ENCODE measurements at regions not wholly inside any gene's neighbourhood (a gene's known extent, or its start where the extent isn't known, plus 50 kb on each side); places are given as distances from the start of the nearest gene placed in this dataset.

- no peak overlapping the region for H3K4me3 ChIP-seq (ENCODE audit: low read depth, low read length)
- TF ChIP-seq CTCF (IDR thresholded peaks at IDR 0.05; ENCODE audit: low read depth, low read length) (no peak), MYC (IDR thresholded peaks at IDR 0.05; ENCODE audit: low read depth, low read length) (no peak), POLR2A (IDR thresholded peaks at IDR 0.05; ENCODE audit: extremely low read depth, insufficient read length) (no peak), MAX (IDR thresholded peaks at IDR 0.05; ENCODE audit: low read depth, low read length) (no peak)
- DNase-seq (ENCODE audit: low read depth), result peak; percentile 61
Measured at GRCh38 chr10:62710182-62710581, 94.3 kb upstream of the ADO start.

- DNase-seq (ENCODE audit: low read depth), result no peak
- TF ChIP-seq MYC (IDR thresholded peaks at IDR 0.05; ENCODE audit: low read depth, low read length) (no peak), CTCF (IDR thresholded peaks at IDR 0.05; ENCODE audit: low read depth, low read length) (no peak), MAX (IDR thresholded peaks at IDR 0.05; ENCODE audit: low read depth, low read length) (no peak), POLR2A (IDR thresholded peaks at IDR 0.05; ENCODE audit: extremely low read depth, insufficient read length) (no peak)
- no peak overlapping the region for H3K4me3 ChIP-seq (ENCODE audit: low read depth, low read length)
Measured at GRCh38 chr10:62715383-62715782, 89.1 kb upstream of the ADO start.

GRCh38 chr10:62718585-62718984 lies 85.9 kb upstream of the ADO start:
- no peak overlapping the region for H3K4me3 ChIP-seq (ENCODE audit: low read depth, low read length)
- TF ChIP-seq MAX (IDR thresholded peaks at IDR 0.05; ENCODE audit: low read depth, low read length), result no peak
- TF ChIP-seq MYC (IDR thresholded peaks at IDR 0.05; ENCODE audit: low read depth, low read length), result no peak
- no peak for TF ChIP-seq CTCF (IDR thresholded peaks at IDR 0.05; ENCODE audit: low read depth, low read length)
- no peak for TF ChIP-seq POLR2A (IDR thresholded peaks at IDR 0.05; ENCODE audit: extremely low read depth, insufficient read length)
- DNase-seq (ENCODE audit: low read depth), result no peak

- no peak overlapping the region for H3K4me3 ChIP-seq (ENCODE audit: low read depth, low read length)
- TF ChIP-seq CTCF (IDR thresholded peaks at IDR 0.05; ENCODE audit: low read depth, low read length), result no peak
- no peak for TF ChIP-seq MAX (IDR thresholded peaks at IDR 0.05; ENCODE audit: low read depth, low read length)
- no peak for TF ChIP-seq POLR2A (IDR thresholded peaks at IDR 0.05; ENCODE audit: extremely low read depth, insufficient read length)
- no peak for TF ChIP-seq MYC (IDR thresholded peaks at IDR 0.05; ENCODE audit: low read depth, low read length)
- peak; percentile 12 for DNase-seq (ENCODE audit: low read depth)
Measured at GRCh38 chr10:62719061-62719460, 85.5 kb upstream of the ADO start.

GRCh38 chr10:62721687-62722086 lies 82.8 kb upstream of the ADO start:
- TF ChIP-seq MAX (IDR thresholded peaks at IDR 0.05; ENCODE audit: low read depth, low read length) (no peak), MYC (IDR thresholded peaks at IDR 0.05; ENCODE audit: low read depth, low read length) (no peak), CTCF (IDR thresholded peaks at IDR 0.05; ENCODE audit: low read depth, low read length) (no peak), POLR2A (IDR thresholded peaks at IDR 0.05; ENCODE audit: extremely low read depth, insufficient read length) (no peak)
- no peak for DNase-seq (ENCODE audit: low read depth)

GRCh38 chr10:62723375-62723774 lies 81.1 kb upstream of the ADO start:
- DNase-seq (ENCODE audit: low read depth), result no peak
- H3K4me3 ChIP-seq (ENCODE audit: low read depth, low read length), result no peak overlapping the region
- no peak for TF ChIP-seq MAX (IDR thresholded peaks at IDR 0.05; ENCODE audit: low read depth, low read length)

More at GRCh38 chr10:62721687-62722086, 82.8 kb upstream of the ADO start:
- H3K4me3 ChIP-seq (ENCODE audit: low read depth, low read length), result no peak overlapping the region
